Astrocyte (in vitro differentiated cells and primary cell): ENCODE measurements at regions not wholly inside any gene's neighbourhood (a gene's known extent, or its start where the extent isn't known, plus 50 kb on each side); places are given as distances from the start of the nearest gene placed in this dataset.

Experiments used
- DNase-seq: peaks from one replicate; pipeline ENCODE4 v3.0.0-alpha.2; 2010; ENCODE audit warnings: low read depth
- FAIRE-seq: peaks from 2 replicates; lab custom pipeline; 2011; peaks lifted over from hg19 to GRCh38; lab: Jason Lieb, UNC
- H2AFZ ChIP-seq: 2 replicates; pipeline ENCODE4 v1.6.0; 2012; ENCODE audit warnings: low read depth, low read length, inconsistent platforms
- H3K27ac ChIP-seq: 2 replicates; pipeline ENCODE4 v1.5.1; 2011; ENCODE audit warnings: low read depth, low read length, inconsistent platforms
- H3K27me3 ChIP-seq: 2 replicates; pipeline ENCODE4 v1.6.0; 2011; ENCODE audit warnings: low read length, inconsistent platforms; ENCODE audit not compliant: insufficient read depth
- H3K36me3 ChIP-seq: 2 replicates; pipeline ENCODE4 v1.5.1; 2011; ENCODE audit warnings: low read length, inconsistent platforms; ENCODE audit not compliant: insufficient read depth
- H3K4me1 ChIP-seq: 2 replicates; pipeline ENCODE4 v1.5.1; 2011; ENCODE audit warnings: low read length, inconsistent platforms; ENCODE audit not compliant: insufficient read depth
- H3K4me2 ChIP-seq: 2 replicates; pipeline ENCODE4 v1.6.0; 2012; ENCODE audit warnings: low read length, inconsistent platforms
- H3K4me3 ChIP-seq: 2 replicates; pipeline ENCODE4 v1.5.1; 2011; ENCODE audit warnings: low read depth, mild to moderate bottlenecking, low read length, inconsistent platforms; ENCODE audit not compliant: insufficient read depth
- H3K79me2 ChIP-seq: 2 replicates; pipeline ENCODE4 v1.6.0; 2012; ENCODE audit warnings: mild to moderate bottlenecking, low read length, inconsistent platforms; ENCODE audit not compliant: insufficient read depth
- H3K9ac ChIP-seq: 2 replicates; pipeline ENCODE4 v1.6.0; 2012; ENCODE audit warnings: mild to moderate bottlenecking, low read length, inconsistent platforms
- H3K9me3 ChIP-seq: 2 replicates; pipeline ENCODE4 v1.5.1; 2012; ENCODE audit warnings: low read depth, mild to moderate bottlenecking, low read length, inconsistent platforms; ENCODE audit not compliant: insufficient read depth
- H4K20me1 ChIP-seq: 2 replicates; pipeline ENCODE4 v1.6.0; 2012; ENCODE audit warnings: low read length, inconsistent platforms; ENCODE audit not compliant: insufficient read depth
- H3K27ac Mint-ChIP-seq: one replicate; pipeline ENCODE4 v1.8.0; 2021; ENCODE audit warnings: mild to moderate bottlenecking, mixed read lengths; ENCODE audit not compliant: unreplicated experiment
- H3K27me3 Mint-ChIP-seq: one replicate; pipeline ENCODE4 v1.8.0; 2021; ENCODE audit warnings: low read depth, mixed read lengths; ENCODE audit not compliant: unreplicated experiment
- H3K36me3 Mint-ChIP-seq: one replicate; pipeline ENCODE4 v1.8.0; 2021; ENCODE audit warnings: low read depth, mixed read lengths; ENCODE audit not compliant: unreplicated experiment
- H3K4me1 Mint-ChIP-seq: one replicate; pipeline ENCODE4 v1.8.0; 2021; ENCODE audit warnings: low read depth, mixed read lengths; ENCODE audit not compliant: unreplicated experiment
- H3K4me3 Mint-ChIP-seq: one replicate; pipeline ENCODE4 v1.8.0; 2021; ENCODE audit warnings: mild to moderate bottlenecking, moderate library complexity, mixed read lengths; ENCODE audit not compliant: unreplicated experiment
- H3K9me3 Mint-ChIP-seq: one replicate; pipeline ENCODE4 v1.8.0; 2021; ENCODE audit warnings: mild to moderate bottlenecking, mixed read lengths; ENCODE audit not compliant: unreplicated experiment
- EZH2 ChIP-seq: IDR thresholded peaks from 2 replicates; pipeline ENCODE4 v1.6.1; 2012; ENCODE audit warnings: mild to moderate bottlenecking, low read length, inconsistent platforms; ENCODE audit not compliant: insufficient read depth
- TF ChIP-seq, protein P1 (sequence below): IDR thresholded peaks from 2 replicates; pipeline ENCODE4 v1.5.1; 2011; ENCODE audit warnings: low read depth, mild to moderate bottlenecking, inconsistent platforms, low read length, moderate library complexity; ENCODE audit not compliant: insufficient read depth

DNA sequence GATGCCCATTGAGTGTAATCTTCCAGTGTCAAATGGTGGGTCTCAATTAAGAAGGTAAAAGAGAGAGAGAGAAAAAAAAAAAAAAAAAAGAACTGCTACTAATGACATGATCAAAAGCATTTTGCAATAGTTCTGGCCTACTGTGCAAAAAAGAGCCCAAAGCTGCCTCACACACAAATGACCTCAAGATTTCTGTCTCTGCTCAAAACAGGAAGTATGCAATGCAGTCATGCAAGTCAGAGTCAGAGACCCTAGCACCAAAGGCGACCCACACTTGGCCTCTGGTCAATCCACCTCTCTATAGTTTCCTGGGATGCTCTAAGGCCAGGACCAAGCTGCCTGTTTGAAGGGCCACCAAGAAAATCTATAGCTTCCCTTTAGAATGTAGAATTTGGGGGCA, 323.5 kb downstream of the VPS13C start:
- H3K36me3 Mint-ChIP-seq: no peaks in the 10 kb centered on the region
- Histone ChIP-seq H3K4me1 (no peaks in the 10 kb centered on the region), H3K27me3 (no peaks in the 10 kb centered on the region), H2AFZ (no peak overlapping the region), H3K27ac (no peak overlapping the region), H3K4me2 (no peak overlapping the region), H3K9ac (no peak overlapping the region), H3K36me3 (no peaks in the 10 kb centered on the region), H3K79me2 (no peaks in the 10 kb centered on the region), H3K4me3 (no peak overlapping the region), H4K20me1 (no peaks in the 10 kb centered on the region), H3K9me3 (peaks cover 6% of the 10 kb centered on the region)
- DNase-seq (no peak), FAIRE-seq (no peak)
- H3K4me1 Mint-ChIP-seq: no peaks in the 10 kb centered on the region
- no peak overlapping the region for H3K27ac Mint-ChIP-seq
- no peak overlapping the region for H3K4me3 Mint-ChIP-seq
- peaks cover 7% of the 10 kb centered on the region for H3K27me3 Mint-ChIP-seq
- no peak for TF ChIP-seq EZH2
- TF ChIP-seq, protein P1, sequence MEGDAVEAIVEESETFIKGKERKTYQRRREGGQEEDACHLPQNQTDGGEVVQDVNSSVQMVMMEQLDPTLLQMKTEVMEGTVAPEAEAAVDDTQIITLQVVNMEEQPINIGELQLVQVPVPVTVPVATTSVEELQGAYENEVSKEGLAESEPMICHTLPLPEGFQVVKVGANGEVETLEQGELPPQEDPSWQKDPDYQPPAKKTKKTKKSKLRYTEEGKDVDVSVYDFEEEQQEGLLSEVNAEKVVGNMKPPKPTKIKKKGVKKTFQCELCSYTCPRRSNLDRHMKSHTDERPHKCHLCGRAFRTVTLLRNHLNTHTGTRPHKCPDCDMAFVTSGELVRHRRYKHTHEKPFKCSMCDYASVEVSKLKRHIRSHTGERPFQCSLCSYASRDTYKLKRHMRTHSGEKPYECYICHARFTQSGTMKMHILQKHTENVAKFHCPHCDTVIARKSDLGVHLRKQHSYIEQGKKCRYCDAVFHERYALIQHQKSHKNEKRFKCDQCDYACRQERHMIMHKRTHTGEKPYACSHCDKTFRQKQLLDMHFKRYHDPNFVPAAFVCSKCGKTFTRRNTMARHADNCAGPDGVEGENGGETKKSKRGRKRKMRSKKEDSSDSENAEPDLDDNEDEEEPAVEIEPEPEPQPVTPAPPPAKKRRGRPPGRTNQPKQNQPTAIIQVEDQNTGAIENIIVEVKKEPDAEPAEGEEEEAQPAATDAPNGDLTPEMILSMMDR: no peak
- no peaks in the 10 kb centered on the region for H3K9me3 Mint-ChIP-seq

DNA sequence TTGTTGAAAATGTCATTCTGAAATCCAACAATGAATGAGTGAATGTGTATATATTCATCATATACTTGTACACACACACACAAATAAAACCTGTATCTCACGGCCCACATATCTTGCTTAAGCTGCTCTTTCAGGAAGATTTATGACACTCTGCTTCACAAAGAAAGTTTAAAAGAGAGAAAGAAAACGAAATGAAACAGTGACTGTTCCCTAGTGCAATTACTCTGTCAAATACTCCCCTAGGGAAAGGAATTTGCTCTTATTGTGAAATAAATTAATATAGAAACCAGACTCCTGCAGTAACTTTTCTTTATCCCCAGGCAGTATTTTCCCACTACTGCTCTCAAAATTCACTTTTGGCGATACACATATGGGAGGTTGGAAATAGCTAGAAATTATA, 329.1 kb downstream of the VPS13C start:
- Histone ChIP-seq H3K36me3 (no peaks in the 10 kb centered on the region), H3K79me2 (no peaks in the 10 kb centered on the region), H2AFZ (no peak overlapping the region), H3K9me3 (no peaks in the 10 kb centered on the region), H3K4me2 (no peak overlapping the region), H4K20me1 (no peaks in the 10 kb centered on the region), H3K4me3 (no peak overlapping the region), H3K9ac (no peak overlapping the region), H3K4me1 (no peaks in the 10 kb centered on the region), H3K27me3 (no peaks in the 10 kb centered on the region), H3K27ac (no peak overlapping the region)
- DNase-seq (no peak), FAIRE-seq (no peak)
- Mint-ChIP-seq H3K4me1 (no peaks in the 10 kb centered on the region), H3K27me3 (peaks cover 15% of the 10 kb centered on the region), H3K27ac (no peak overlapping the region), H3K36me3 (no peaks in the 10 kb centered on the region), H3K4me3 (no peak overlapping the region), H3K9me3 (no peaks in the 10 kb centered on the region)
- TF ChIP-seq, protein P1: no peak
- TF ChIP-seq EZH2: no peak

DNA sequence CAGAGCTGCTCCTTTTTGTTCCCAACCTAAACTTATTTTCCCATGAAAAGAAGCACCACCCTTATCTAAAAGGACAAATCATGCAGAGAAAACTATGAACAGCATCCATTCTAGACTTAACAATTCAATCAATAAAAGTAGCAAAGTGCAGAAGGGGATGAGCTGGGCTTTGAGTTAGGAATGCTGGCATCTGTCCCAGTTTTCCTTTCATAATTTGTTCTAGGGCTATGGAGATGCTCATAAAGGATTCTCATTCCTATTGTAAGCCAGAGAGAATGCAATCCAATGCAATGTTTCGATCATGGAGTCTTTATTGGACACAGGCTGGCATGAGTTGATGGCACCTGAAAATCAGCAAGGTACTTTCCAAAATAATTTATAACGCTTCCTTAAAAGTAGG, 330.6 kb downstream of the VPS13C start:
- no peak overlapping the region for H2AFZ ChIP-seq
- Mint-ChIP-seq H3K4me3 (no peak overlapping the region), H3K9me3 (no peaks in the 10 kb centered on the region), H3K27me3 (peaks cover 25% of the 10 kb centered on the region), H3K27ac (no peak overlapping the region), H3K36me3 (no peaks in the 10 kb centered on the region), H3K4me1 (no peaks in the 10 kb centered on the region)
- H4K20me1 ChIP-seq: no peaks in the 10 kb centered on the region
- H3K36me3 ChIP-seq: no peaks in the 10 kb centered on the region
- H3K27me3 ChIP-seq: no peaks in the 10 kb centered on the region
- no peaks in the 10 kb centered on the region for H3K9me3 ChIP-seq
- H3K27ac ChIP-seq: no peak overlapping the region
- no peak overlapping the region for H3K9ac ChIP-seq
- TF ChIP-seq, protein P1: no peak
- TF ChIP-seq EZH2: no peak
- H3K79me2 ChIP-seq: no peaks in the 10 kb centered on the region
- no peak overlapping the region for H3K4me3 ChIP-seq
- no peaks in the 10 kb centered on the region for H3K4me1 ChIP-seq
- DNase-seq: no peak
- no peak for FAIRE-seq
- H3K4me2 ChIP-seq: no peak overlapping the region
